Stimulated activated CD4-positive, alpha-beta T cell treated with anti-CD3 and anti-CD28 coated beads, Interleukin-12 subunit alpha, Interleukin-12 subunit beta, amount 100 ng/mL, for 48 hours (primary cell): ENCODE measurements at regions not wholly inside any gene's neighbourhood (a gene's known extent, or its start where the extent isn't known, plus 50 kb on each side); places are given as distances from the start of the nearest gene placed in this dataset.

ENCODE experiments used
- DNase-seq, 3 donors: peaks; one replicate each; pipeline ENCODE4 v3.0.0-alpha.2; 2020; ENCODE audit warnings: low read depth in 2 of 3, low spot score in 1 of 3

DNA sequence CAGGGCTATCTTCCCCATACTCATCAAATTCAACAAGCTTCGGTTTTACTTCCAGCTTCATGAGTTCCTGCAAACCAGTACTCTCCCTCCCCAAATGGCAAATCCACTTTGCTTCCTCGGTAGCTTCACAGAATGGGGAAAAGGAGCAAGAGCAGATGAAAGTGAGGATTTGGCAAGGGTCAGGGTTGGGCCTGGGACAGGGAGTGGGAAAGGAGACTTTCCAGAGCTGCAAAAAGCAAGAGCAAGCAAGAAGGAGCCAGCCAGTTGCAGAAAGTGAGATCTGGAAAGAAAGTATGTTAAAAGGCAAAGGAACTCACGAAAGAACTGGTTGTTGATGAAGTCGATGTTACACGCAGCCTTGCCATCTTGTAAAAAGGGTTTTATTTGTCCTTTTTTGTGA is 522.8 kb upstream of the TBX3 start:
- DNase-seq = no peak

- DNase-seq = no peak
Measured at GRCh38 chr12:115205755-115206308, 521.9 kb upstream of the TBX3 start.

DNA sequence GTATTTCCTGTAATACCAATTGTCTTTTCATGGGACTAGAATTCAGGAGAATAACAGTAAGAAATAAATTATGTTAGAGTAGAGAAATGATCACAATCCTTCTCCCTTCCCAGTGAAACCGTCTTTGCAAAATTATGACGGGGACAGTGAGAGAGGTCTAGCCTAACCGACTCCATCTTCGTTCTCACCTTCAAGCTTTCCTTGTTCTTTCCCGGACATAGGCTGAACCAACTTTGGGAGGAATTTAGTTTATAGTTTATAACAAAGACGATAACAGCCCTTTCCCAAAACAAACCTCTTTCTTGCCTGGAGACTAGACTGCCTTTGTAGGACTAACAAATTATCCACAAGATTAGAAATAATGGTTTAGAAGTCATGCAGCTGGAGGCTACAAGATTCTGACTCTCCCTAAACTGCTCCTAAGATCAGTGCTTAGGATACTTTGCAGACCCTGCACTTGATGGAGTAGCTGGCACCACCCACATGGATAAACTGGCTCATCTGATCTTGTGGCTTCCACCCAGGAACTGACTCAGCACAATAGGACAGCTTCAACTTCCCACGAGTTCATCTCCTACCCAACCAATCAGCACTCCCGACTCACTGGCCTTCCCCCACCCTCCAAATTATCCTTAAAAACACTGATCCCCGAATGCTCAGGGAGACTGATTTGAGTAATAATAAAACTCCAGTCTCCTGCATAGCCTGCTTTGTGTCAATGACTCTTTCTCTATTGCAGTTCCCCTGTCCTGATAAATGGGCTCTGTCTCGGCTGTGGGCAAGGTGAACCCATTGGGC is 521.2 kb upstream of the TBX3 start:
- no peak for DNase-seq

GRCh38 chr12:115203701-115204100 is 519.7 kb upstream of the TBX3 start:
- no peak for DNase-seq

DNA sequence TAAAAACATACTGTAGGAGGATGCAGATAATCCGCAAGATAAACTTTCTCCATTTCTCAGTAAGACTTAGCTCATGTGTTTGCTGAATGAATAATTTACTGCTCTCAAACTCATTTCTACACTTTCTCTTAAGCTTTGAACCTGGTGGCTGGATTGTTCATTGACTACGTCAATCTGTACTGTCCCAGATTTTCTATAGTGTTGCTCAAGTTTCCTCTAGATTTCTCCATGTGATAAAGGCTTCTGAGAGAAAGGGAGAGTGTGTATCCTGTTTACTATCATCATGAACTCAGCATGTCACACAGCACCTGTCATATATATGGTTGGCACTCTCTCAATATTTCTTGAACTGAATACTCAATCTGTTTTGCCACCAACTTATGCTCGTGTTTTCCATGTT is 518.0 kb upstream of the TBX3 start:
- no peak for DNase-seq

- no peak for DNase-seq
Measured at GRCh38 chr12:115199831-115200230, 515.9 kb upstream of the TBX3 start.

- no peak for DNase-seq
Measured at GRCh38 chr12:115194857-115195256, 510.9 kb upstream of the TBX3 start.

- no peak for DNase-seq
Measured at GRCh38 chr12:115194448-115194847, 510.5 kb upstream of the TBX3 start.

DNA sequence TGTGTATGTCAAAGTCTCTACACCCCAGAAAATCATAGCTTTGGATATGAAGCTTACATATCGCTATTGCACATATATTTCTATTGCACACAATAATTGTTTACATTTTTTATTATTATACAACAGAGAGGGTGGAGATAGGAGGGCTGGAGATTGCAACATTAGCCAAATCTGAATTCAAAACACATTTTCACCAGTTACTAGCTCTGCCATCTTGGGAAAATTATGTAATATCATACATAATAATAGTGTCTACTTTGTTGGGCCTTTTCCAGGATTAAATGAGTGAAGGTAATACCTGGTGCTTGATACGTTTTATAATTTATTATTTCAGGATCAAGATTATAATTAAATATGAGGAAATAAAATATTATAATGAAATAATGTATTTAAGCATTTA is 507.4 kb upstream of the TBX3 start:
- DNase-seq = no peak

- DNase-seq = no peak
Measured at GRCh38 chr12:115190010-115190770, 506.2 kb upstream of the TBX3 start.

- DNase-seq = no peak
Measured at GRCh38 chr12:115185506-115185905, 501.5 kb upstream of the TBX3 start.

- no peak for DNase-seq
Measured at GRCh38 chr12:115183752-115184151, 499.8 kb upstream of the TBX3 start.

GRCh38 chr12:115177899-115178298 is 493.9 kb upstream of the TBX3 start:
- DNase-seq = no peak

GRCh38 chr12:115176741-115177400 is 492.9 kb upstream of the TBX3 start:
- DNase-seq = no peak

DNA sequence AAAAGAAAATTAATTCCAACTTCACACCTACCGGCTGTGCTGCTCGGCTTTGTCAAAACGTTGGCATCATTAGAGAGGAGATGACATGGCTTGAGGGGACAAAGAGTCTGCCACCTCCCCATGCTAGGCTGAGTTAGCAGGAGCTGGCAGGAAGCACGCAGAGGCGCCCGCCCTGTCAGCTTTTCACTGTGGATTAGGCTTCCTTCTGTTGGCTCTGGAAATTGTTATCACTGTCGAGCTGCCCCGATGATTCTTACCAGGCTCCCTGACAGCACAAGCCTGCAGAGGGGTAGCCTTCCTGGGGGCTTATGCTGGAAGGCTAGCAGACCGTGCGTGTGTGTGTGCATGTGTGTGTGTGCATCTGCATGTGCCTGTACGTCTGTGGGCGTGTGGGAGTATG is 490.9 kb upstream of the TBX3 start:
- DNase-seq = no peak

GRCh38 chr12:115172521-115172920 is 488.5 kb upstream of the TBX3 start:
- DNase-seq = no peak

DNA sequence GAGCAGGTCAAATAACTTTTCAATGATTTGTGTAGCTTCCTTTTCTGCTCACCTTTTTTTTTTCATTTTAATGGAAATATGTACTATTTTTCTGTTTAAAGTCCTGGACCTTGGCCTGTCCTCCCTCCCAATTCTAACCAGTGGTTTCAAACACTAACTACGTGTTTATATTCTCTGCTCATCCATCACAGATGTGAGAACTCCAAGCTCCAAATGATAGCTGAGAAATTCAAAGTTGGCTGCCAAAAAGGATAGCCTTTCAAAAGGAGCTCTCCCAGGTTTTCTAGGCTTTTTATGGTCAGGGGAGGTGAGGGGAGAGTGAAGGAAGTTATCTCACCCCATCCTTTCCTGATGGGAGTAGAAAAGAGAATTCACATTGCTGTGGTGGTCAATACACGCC is 486.0 kb upstream of the TBX3 start:
- DNase-seq = no peak

DNA sequence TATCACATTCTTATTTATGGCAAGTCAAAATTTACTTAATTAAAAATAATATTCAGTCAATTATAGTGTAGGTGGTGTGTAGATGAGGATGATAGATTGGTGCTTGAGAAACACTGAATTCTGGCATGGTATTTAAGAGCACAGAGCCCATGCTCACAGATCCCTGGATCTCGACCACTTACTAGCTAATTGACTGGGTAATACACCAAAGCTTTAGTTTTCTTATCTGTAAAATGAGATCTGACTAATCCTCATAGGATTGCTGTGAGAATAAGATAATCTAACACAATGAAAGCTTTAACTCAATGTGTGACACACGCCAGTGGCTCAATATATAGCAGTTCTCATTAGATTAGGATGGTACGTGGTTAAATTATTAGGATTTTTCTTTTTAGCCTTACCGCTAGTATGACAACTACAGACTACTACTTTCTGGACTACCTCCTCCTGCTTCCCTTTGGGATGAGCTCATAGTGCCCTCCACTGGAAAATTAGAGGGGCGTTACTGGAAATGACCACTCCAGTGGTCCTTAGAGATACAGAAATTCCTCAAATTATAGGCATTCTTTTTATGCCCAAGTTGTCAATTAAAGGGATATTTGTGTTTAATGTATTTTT is 482.8 kb upstream of the TBX3 start:
- DNase-seq = no peak

DNA sequence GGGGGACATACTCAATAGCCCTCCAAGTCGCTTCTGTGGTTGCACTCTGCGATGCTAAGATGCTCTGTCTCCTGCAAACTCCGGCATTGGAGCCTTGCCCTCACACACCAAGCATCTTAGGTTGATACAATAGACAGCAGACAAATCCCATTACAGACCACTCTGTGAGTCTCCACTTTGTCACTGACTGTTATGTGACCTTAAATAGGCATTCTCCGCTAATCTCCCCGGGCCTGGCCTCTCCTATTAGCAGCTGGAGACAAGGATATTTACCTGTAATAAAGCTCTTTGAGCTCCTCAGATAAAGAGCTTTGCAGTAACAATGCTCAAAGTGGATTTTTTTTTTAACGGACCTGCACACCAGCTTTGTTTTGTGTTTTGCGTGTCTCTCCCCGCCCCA is 479.7 kb upstream of the TBX3 start:
- DNase-seq = no peak

GRCh38 chr12:115160271-115161128 is 476.5 kb upstream of the TBX3 start:
- DNase-seq = no peak
